Suprapubic skin (tissue), 4 donors: ENCODE measurements at regions not wholly inside any gene's neighbourhood (a gene's known extent, or its start where the extent isn't known, plus 50 kb on each side); places are given as distances from the start of the nearest gene placed in this dataset.

Experiments
- DNase-seq, 2 donors: peaks; one replicate each; pipeline ENCODE4 v3.0.0-alpha.2; 2019; ENCODE audit warnings: low spot score in 2 of 2
- H3K27ac ChIP-seq: fragments of 200-600 bp; sonication (generic); one replicate; pipeline ENCODE4 v1.5.1; 2019
- H3K27me3 ChIP-seq: fragments of 200-600 bp; sonication (generic); one replicate; pipeline ENCODE4 v1.5.1; 2019
- H3K36me3 ChIP-seq: fragments of 200-600 bp; sonication (generic); one replicate; pipeline ENCODE4 v1.5.1; 2019
- H3K4me1 ChIP-seq: fragments of 200-600 bp; sonication (generic); one replicate; pipeline ENCODE4 v1.5.1; 2019
- H3K4me3 ChIP-seq: fragments of 200-600 bp; sonication (generic); one replicate; pipeline ENCODE4 v1.5.1; 2019; ENCODE audit warnings: mild to moderate bottlenecking
- H3K9me3 ChIP-seq: fragments of 200-600 bp; sonication (generic); one replicate; pipeline ENCODE4 v1.5.1; 2019
- EP300 ChIP-seq: sonication (generic); formaldehyde crosslinking; IDR thresholded peaks from one replicate; pipeline ENCODE4 v1.6.1; 2017; ENCODE audit warnings: antibody characterized with exemption
- POLR2A ChIP-seq, 2 donors: fragments of 450-650 bp; IDR thresholded peaks; one replicate each; pipeline ENCODE4 v1.6.1; 2017; ENCODE audit warnings: antibody characterized with exemption in 2 of 2, mild to moderate bottlenecking in 2 of 2, moderate library complexity in 2 of 2
- POLR2AphosphoS5 ChIP-seq, 3 donors: sonication (generic); formaldehyde crosslinking; IDR thresholded peaks; one replicate each; pipeline ENCODE4 v1.6.1; 2017; ENCODE audit warnings: antibody characterized with exemption in 3 of 3
- WGBS: methylation state at CpG from one replicate; pipeline ENCODE4 v1.1.5; 2018; 5-methylcytosine and 5-hydroxymethylcytosine counted together
- TF ChIP-seq, protein P1 (sequence below), 2 donors: fragments of 200-600 bp in 1 of 2; fragments of 450-650 bp in 1 of 2; sonication (generic) in 1 of 2; IDR thresholded peaks; one replicate each; pipeline ENCODE4 v1.5.1; 2016 to 2019; ENCODE audit warnings: antibody characterized with exemption in 2 of 2, mild to moderate bottlenecking in 1 of 2, moderate library complexity in 1 of 2

DNA sequence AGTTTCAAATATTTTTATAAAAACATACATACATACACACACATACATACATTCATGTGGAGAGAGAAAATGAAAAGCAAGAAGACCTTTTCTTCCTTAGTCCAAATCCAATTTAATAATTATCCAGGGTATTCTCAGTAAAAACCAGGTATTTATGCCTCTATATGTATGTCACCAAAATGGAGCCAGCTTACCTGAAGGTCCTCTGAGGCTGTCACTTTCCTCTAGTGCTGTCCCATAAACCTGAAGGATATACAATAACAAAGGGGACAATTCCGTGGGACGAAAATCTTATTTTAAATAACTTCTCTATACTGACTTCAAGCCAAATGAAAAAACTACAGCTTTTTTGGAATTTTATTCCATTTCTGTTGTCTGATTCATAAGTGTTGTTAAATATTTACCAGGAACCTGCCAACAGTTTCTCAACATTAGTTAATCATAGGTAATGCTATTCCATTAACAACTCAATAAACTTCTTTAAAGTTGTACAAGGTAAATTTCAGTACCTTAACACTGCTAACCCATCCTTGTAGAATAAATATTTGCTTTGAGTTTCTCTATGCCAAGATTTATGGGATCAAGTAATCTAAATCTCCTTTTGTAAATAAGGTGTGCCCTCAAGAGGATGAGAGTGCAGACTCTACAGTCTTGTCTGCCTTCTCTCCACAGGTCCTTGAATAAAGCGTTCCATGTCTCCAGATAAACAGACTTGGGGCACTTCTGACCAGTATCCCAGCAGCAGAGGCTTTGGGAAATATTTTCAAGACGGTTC lies 260.3 kb downstream of the AHR start:
- Histone ChIP-seq H3K9me3 (no peaks in the 10 kb centered on the region), H3K4me3 (no peak overlapping the region), H3K27ac (peak overlapping the region; percentile 72), H3K36me3 (no peaks in the 10 kb centered on the region), H3K4me1 (peaks cover 19% of the 10 kb centered on the region), H3K27me3 (no peaks in the 10 kb centered on the region)
- WGBS = 87% methylated on average over 4 of the region's 4 CpGs
- TF ChIP-seq, protein P1, sequence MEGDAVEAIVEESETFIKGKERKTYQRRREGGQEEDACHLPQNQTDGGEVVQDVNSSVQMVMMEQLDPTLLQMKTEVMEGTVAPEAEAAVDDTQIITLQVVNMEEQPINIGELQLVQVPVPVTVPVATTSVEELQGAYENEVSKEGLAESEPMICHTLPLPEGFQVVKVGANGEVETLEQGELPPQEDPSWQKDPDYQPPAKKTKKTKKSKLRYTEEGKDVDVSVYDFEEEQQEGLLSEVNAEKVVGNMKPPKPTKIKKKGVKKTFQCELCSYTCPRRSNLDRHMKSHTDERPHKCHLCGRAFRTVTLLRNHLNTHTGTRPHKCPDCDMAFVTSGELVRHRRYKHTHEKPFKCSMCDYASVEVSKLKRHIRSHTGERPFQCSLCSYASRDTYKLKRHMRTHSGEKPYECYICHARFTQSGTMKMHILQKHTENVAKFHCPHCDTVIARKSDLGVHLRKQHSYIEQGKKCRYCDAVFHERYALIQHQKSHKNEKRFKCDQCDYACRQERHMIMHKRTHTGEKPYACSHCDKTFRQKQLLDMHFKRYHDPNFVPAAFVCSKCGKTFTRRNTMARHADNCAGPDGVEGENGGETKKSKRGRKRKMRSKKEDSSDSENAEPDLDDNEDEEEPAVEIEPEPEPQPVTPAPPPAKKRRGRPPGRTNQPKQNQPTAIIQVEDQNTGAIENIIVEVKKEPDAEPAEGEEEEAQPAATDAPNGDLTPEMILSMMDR (IDR thresholded peaks at IDR 0.05) = no peak
- no peak for TF ChIP-seq POLR2AphosphoS5 (IDR thresholded peaks at IDR 0.05)
- TF ChIP-seq EP300 = no peak
- no peak for TF ChIP-seq POLR2A (IDR thresholded peaks at IDR 0.05)
- no peak for DNase-seq

DNA sequence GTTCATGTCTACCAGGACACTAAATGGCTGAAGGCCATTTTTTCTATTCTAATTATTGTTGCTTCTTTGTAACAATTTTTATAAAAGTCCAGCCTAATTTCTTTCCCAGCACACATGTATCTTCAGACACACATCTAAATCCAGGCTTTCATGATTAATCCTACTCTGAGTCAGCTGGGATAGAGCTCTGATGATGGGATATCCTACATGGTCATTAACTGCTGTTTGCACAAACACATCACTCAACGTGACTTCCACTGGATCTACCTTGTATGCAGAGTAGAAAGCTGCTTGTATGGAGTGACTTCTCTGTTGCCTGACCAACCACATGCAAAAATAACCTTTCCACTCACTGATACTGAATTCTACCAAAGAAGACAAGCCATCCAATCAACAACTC lies 260.9 kb downstream of the AHR start:
- no peaks in the 10 kb centered on the region for H3K27me3 ChIP-seq
- no peaks in the 10 kb centered on the region for H3K9me3 ChIP-seq
- no peak overlapping the region for H3K4me3 ChIP-seq
- no peak overlapping the region for H3K27ac ChIP-seq
- 69% methylated on average over 1 of the region's 1 CpG for whole genome bisulfite sequencing
- DNase-seq = no peak
- peaks cover 19% of the 10 kb centered on the region for H3K4me1 ChIP-seq
- H3K36me3 ChIP-seq = no peaks in the 10 kb centered on the region
- TF ChIP-seq POLR2A (IDR thresholded peaks at IDR 0.05) (no peak), EP300 (no peak), POLR2AphosphoS5 (IDR thresholded peaks at IDR 0.05) (no peak)
- TF ChIP-seq, protein P1 (IDR thresholded peaks at IDR 0.05) = no peak

DNA sequence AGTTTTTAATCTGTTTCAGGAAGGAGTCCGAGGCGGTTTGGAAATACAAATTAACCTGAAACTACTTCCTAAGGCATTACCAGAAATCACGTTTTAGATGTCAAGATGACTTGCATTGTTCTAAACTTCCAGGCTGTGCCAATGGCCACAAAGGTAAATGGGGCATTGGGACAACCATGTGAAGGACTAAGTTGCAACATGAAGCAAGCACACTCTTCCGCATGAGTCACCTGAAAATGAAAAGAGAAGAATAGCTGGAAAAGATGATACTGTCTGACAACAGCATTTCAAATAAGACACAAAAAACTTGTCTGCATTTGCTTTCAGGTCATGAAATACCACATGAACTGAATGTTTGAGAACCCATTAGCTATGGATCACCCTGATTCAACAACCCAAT lies 262.1 kb downstream of the AHR start:
- no peaks in the 10 kb centered on the region for H3K36me3 ChIP-seq
- peak overlapping the region; percentile 5 for H3K27ac ChIP-seq
- 78% methylated on average over 4 of the region's 4 CpGs for WGBS
- DNase-seq = no peak
- no peaks in the 10 kb centered on the region for H3K27me3 ChIP-seq
- TF ChIP-seq POLR2A (IDR thresholded peaks at IDR 0.05) (no peak), EP300 (no peak), POLR2AphosphoS5 (IDR thresholded peaks at IDR 0.05) (no peak)
- TF ChIP-seq, protein P1 (IDR thresholded peaks at IDR 0.05) = no peak
- no peak overlapping the region for H3K4me3 ChIP-seq
- peaks cover 17% of the 10 kb centered on the region for H3K4me1 ChIP-seq
- H3K9me3 ChIP-seq = no peaks in the 10 kb centered on the region

DNA sequence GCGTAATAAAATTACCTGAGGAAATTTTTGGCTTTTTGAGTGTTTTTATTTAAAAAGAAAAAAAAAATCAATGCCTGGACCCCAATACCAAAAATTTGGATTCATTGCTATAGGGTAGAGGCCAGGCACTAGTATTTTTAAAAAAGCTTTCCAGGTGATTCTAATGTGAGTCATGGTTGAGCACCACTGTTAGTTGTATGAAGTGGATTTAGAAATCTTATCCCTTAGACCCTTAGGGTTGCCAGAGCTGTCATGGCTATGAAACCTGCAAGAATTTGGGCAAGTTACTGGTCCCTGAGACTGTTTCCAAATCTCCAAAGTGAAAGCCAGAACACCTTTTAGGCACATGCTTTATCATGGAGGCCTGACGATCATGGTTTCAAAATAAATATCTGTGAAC lies 262.5 kb downstream of the AHR start:
- TF ChIP-seq POLR2AphosphoS5 (IDR thresholded peaks at IDR 0.05) = no peak
- no peak for TF ChIP-seq POLR2A (IDR thresholded peaks at IDR 0.05)
- TF ChIP-seq EP300 = no peak
- TF ChIP-seq, protein P1 (IDR thresholded peaks at IDR 0.05) = no peak
- no peaks in the 10 kb centered on the region for H3K27me3 ChIP-seq
- no peak overlapping the region for H3K4me3 ChIP-seq
- DNase-seq = no peak
- no peaks in the 10 kb centered on the region for H3K9me3 ChIP-seq
- no peaks in the 10 kb centered on the region for H3K36me3 ChIP-seq
- H3K27ac ChIP-seq = no peak overlapping the region
- 87% methylated on average over 2 of the region's 2 CpGs for WGBS
- peaks cover 12% of the 10 kb centered on the region for H3K4me1 ChIP-seq

DNA sequence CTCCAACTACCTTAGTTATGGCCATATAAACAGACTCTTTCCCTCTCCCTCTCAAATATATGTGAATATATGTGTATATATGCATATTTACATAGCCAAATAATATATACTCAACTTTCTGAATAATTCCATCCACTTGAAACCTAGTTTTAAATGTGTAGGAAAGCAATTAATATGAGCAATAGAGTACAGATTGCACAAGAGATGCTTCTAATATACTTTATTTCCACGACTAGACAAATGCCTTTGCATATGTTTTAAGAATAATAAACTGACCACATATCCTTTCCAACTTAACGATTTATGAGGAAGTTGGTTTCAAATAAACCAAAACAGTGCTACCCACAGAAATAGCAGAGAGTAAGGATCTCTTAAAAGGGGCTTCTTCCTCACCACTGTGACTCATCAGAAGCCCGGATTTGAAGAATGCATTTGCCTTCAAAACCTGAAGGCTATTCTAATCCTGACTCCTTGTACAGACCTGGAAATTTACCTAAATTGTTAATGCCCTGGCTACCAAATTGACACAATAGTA lies 266.3 kb downstream of the AHR start:
- no peak overlapping the region for H3K27ac ChIP-seq
- no peaks in the 10 kb centered on the region for H3K27me3 ChIP-seq
- H3K36me3 ChIP-seq = no peaks in the 10 kb centered on the region
- H3K4me1 ChIP-seq = no peaks in the 10 kb centered on the region
- no peak for DNase-seq
- 43% methylated on average over 3 of the region's 3 CpGs for WGBS
- H3K4me3 ChIP-seq = no peak overlapping the region
- TF ChIP-seq POLR2AphosphoS5 (IDR thresholded peaks at IDR 0.05) = no peak
- TF ChIP-seq POLR2A (IDR thresholded peaks at IDR 0.05) = no peak
- TF ChIP-seq, protein P1 (IDR thresholded peaks at IDR 0.05) = no peak
- TF ChIP-seq EP300 = no peak
- no peaks in the 10 kb centered on the region for H3K9me3 ChIP-seq
